ENCODE measurements at regions not wholly inside any gene's neighbourhood (a gene's known extent, or its start where the extent isn't known, plus 50 kb on each side); places are given as distances from the start of the nearest gene placed in this dataset.

DNA sequence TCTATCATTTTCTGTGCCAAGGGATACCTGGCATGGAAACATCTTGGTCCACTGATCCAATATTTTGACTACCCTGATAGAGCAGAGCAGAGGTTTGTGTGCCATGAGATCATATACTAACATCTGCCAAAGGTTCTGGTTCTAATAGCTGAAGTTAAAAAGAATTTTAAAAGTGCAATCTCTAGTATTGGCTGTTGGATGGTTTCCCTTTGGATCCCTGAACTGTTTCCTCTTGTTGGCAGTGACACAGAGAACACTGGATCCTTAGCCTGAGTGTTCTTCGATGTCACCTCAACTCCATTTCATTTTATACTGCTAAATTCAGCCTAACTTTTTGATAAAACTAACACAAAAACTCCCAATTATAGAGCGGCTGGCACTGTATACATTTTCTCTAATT lies 169.3 kb upstream of the FBXO11 start:
- intact Hi-C loops (cut with micrococcal nuclease; ENCODE audit: unreplicated experiment): no loop called here
- TF ChIP-seq MBD4 (IDR thresholded peaks at IDR 0.05; ENCODE audit: borderline replicate concordance, low read length) (no peak), ZFP1 (CRISPR knock-in tag; IDR thresholded peaks at IDR 0.05) (no peak), RBM22 (optimal IDR thresholded peaks at IDR 0.05; ENCODE audit: low read length) (no peak), ZNF609 (CRISPR knock-in tag; IDR thresholded peaks at IDR 0.05; ENCODE audit: borderline replicate concordance) (no peak)
- no peak overlapping the region for H3K4me3 ChIP-seq (replicated peaks in 1 of 3; ENCODE audit: insufficient read depth in 1 of 3, low read depth in 2 of 3, low read length in 3 of 3)
- no peaks in the 10 kb centered on the region for H3K9me3 ChIP-seq (ENCODE audit: low read length)
- DNase-seq (ENCODE audit: low spot score): no peak
- no peak for ATAC-seq
- POLR2A ChIA-PET: no interaction called here
- FAIRE-seq: no peak
- H3K79me2 ChIP-seq (ENCODE audit: insufficient read depth, low read length): no peaks in the 10 kb centered on the region
- H3K27ac ChIP-seq (ENCODE audit: extremely low read length, insufficient read depth, low read length): no peak overlapping the region
- CTCF ChIA-PET (ENCODE audit: low intra/inter-chr PET ratio, low total read pairs): no interaction called here
- no TSS peak for BruUV-seq (replicated peaks)
- H3K27me3 ChIP-seq (ENCODE audit: control insufficient read depth in 1 of 2, insufficient read depth in 2 of 2, low read length in 2 of 2): peaks cover 0 to 31% of the 10 kb centered on the region in 2 experiments; a peak in 3 of 5 replicates
- no peaks in the 10 kb centered on the region for H3K36me3 ChIP-seq (replicated peaks in 1 of 2; ENCODE audit: control insufficient read depth in 1 of 2, insufficient read depth in 2 of 2, low read length in 2 of 2)
- no peak overlapping the region for H3K9ac ChIP-seq (ENCODE audit: insufficient read depth, low read depth, low read length)
- H2AFZ ChIP-seq (ENCODE audit: low read length): no peak overlapping the region
- H3K4me2 ChIP-seq (ENCODE audit: low read depth, low read length): no peak overlapping the region
- WGBS (ENCODE audit: low lambda C conversion rate): 34% methylated on average over 2 of the region's 2 CpGs
- H4K20me1 ChIP-seq (ENCODE audit: insufficient read depth, low read length): no peaks in the 10 kb centered on the region
- no peaks in the 10 kb centered on the region for H3K4me1 ChIP-seq (ENCODE audit: insufficient read depth, low read length)
- in situ Hi-C loops (cut with HindIII; ENCODE audit: extremely low pct_ligation_motif_present, low pct_unique_long_range_greater_than_20kb): no loop called here
